Ovary (tissue), 3 donors: ENCODE measurements at regions not wholly inside any gene's neighbourhood (a gene's known extent, or its start where the extent isn't known, plus 50 kb on each side); places are given as distances from the start of the nearest gene placed in this dataset.

Experiments used
- EP300 ChIP-seq: sonication (generic); formaldehyde crosslinking; IDR thresholded peaks from one replicate; pipeline ENCODE4 v1.6.1; 2017; ENCODE audit warnings: antibody characterized with exemption
- POLR2A ChIP-seq: fragments of 450-650 bp; IDR thresholded peaks from one replicate; pipeline ENCODE4 v1.6.1; 2017; ENCODE audit warnings: antibody characterized with exemption, mild to moderate bottlenecking, moderate library complexity
- TF ChIP-seq, protein P1 (sequence below), 3 donors: fragments of 450-650 bp in 2 of 3; fragments of 200-600 bp in 1 of 3; IDR thresholded peaks; one replicate each; pipeline versions ENCODE4 v1.5.1 to v1.8.0; 2016 to 2022; ENCODE audit warnings: antibody characterized with exemption in 3 of 3, mild to moderate bottlenecking in 1 of 3
- donor health status: DM: no; HTN: no; CAD: no.

DNA sequence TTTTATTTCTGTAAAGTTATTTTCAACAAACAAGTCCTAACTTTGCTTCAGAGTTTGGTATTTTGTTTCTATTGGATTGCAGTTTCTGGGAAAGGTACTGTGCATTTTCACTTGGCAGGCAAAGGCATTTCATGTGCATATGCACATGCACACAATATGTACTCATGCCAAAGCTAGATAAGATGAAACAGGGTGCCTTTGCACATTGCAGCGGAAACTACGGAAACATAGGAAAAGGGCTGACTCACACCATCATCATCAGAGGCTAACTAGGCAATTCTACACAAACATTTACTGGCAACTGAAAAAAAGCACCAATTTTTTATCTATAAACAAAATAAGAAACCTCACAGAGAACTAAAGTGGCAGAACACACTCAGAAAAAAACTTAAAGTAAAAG, 550.6 kb upstream of the NECTIN3 start:
- TF ChIP-seq, protein P1, sequence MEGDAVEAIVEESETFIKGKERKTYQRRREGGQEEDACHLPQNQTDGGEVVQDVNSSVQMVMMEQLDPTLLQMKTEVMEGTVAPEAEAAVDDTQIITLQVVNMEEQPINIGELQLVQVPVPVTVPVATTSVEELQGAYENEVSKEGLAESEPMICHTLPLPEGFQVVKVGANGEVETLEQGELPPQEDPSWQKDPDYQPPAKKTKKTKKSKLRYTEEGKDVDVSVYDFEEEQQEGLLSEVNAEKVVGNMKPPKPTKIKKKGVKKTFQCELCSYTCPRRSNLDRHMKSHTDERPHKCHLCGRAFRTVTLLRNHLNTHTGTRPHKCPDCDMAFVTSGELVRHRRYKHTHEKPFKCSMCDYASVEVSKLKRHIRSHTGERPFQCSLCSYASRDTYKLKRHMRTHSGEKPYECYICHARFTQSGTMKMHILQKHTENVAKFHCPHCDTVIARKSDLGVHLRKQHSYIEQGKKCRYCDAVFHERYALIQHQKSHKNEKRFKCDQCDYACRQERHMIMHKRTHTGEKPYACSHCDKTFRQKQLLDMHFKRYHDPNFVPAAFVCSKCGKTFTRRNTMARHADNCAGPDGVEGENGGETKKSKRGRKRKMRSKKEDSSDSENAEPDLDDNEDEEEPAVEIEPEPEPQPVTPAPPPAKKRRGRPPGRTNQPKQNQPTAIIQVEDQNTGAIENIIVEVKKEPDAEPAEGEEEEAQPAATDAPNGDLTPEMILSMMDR (IDR thresholded peaks at IDR 0.05): no peak
- TF ChIP-seq POLR2A: no peak
- no peak for TF ChIP-seq EP300
